Pons (tissue), 1 donor: ENCODE measurements at regions not wholly inside any gene's neighbourhood (a gene's known extent, or its start where the extent isn't known, plus 50 kb on each side); places are given as distances from the start of the nearest gene placed in this dataset.

Source experiments
- DNase-seq: peaks from one replicate; pipeline ENCODE4 v3.0.0-alpha.2; 2016; ENCODE audit warnings: low spot score

GRCh38 chr17:52227926-52228325 lies 69.4 kb upstream of the CA10 start:
- peak; percentile 67 for DNase-seq

DNA sequence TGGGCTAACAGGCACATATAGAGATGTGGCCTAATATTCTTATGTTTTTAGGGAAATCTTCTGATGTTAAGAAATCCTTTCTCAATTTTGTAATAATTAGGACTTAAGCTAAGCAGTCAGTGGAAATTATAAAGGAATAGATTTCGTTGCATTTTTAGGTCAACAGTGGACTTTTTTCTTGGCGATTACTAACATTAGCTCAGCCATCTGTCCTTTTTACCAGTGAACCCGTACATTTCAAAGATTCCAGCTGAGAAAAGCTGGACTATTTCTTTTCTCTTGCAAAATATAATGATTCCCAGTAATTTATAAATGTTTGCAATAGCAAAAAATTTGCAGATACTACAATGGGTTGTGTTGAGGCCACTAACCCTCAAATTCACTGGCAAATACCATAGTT lies 54.9 kb upstream of the CA10 start:
- DNase-seq, result no peak

GRCh38 chr17:52212851-52213250 lies 54.3 kb upstream of the CA10 start:
- DNase-seq, result no peak

DNA sequence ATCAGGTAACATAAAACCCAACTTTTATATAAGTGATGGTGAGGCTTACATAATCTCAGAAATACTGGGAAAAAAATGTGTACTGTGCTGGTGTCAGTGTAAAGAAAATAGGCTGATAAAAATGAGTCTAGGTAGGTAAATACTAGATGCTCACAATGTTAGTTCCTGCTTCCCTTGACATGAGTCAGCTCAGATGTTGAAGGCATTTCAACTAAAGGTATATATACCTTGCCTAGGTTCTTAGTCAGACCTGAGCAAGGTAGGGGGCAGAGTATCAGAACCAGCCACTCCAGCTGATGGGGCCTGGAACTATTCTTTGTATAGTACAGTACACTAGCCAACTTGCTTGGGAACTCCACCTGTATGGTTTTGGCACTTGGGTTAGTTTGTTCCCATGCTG lies 51.0 kb upstream of the CA10 start:
- no peak for DNase-seq
